PC-9 (cell line): ENCODE measurements at regions not wholly inside any gene's neighbourhood (a gene's known extent, or its start where the extent isn't known, plus 50 kb on each side); places are given as distances from the start of the nearest gene placed in this dataset.

Source experiments
- BruUV-seq: library from RNA; stranded (reverse); fragments of 400-500 nt; replicated peaks from 2 replicates; lab custom pipeline; 2021; lab: Mats Ljungman, UMichigan
- CTCF ChIA-PET: fragments of 300-600 bp; sonication (Branson Sonifier 250); formaldehyde crosslinking; loops from one replicate; lab custom pipeline; 2022; ENCODE audit warnings: antibody characterized with exemption; lab: Charles Lee
- POLR2A ChIA-PET: fragments of 300-600 bp; sonication (Branson Sonifier 250); formaldehyde crosslinking; loops from one replicate; lab custom pipeline; 2022; ENCODE audit warnings: antibody characterized with exemption; ENCODE audit not compliant: unreplicated experiment; lab: Charles Lee
- DNase-seq, 2 experiments: peaks; one replicate each; pipeline versions ENCODE4 v3.0.0 to v3.0.0-alpha.2; 2015 to 2022; ENCODE audit warnings: mixed read lengths in 1 of 2
- H2AFZ ChIP-seq: fragments of 200-600 bp; sonication (generic); 2 replicates; pipeline ENCODE4 v1.8.1; 2017; ENCODE audit warnings: antibody characterized with exemption
- H3F3A ChIP-seq: fragments of 200-600 bp; sonication (generic); 2 replicates; pipeline ENCODE4 v1.8.1; 2017; ENCODE audit warnings: antibody characterized with exemption, mild to moderate bottlenecking, low read depth; ENCODE audit not compliant: insufficient read depth
- H3K27ac ChIP-seq: fragments of 200-600 bp; sonication (generic); 2 replicates; pipeline ENCODE4 v1.6.1; 2016; ENCODE audit warnings: mixed run types
- H3K27me3 ChIP-seq: fragments of 200-600 bp; sonication (generic); 2 replicates; pipeline ENCODE4 v1.6.1; 2016; ENCODE audit warnings: low read depth, mixed run types; ENCODE audit not compliant: insufficient read depth
- H3K36me3 ChIP-seq: fragments of 200-600 bp; sonication (generic); 2 replicates; pipeline ENCODE4 v1.6.1; 2016; ENCODE audit warnings: low read depth, mixed run types
- H3K4me1 ChIP-seq: fragments of 200-600 bp; sonication (generic); replicated peaks from 2 replicates; pipeline ENCODE4 v1.6.1; 2016; ENCODE audit warnings: mixed run types; ENCODE audit not compliant: insufficient read depth
- H3K4me2 ChIP-seq: fragments of 200-600 bp; sonication (generic); 2 replicates; pipeline ENCODE4 v1.6.1; 2017; ENCODE audit warnings: mixed run types
- H3K4me3 ChIP-seq: fragments of 200-600 bp; sonication (generic); 2 replicates; pipeline ENCODE4 v1.6.1; 2016; ENCODE audit warnings: mixed run types
- H3K79me2 ChIP-seq: fragments of 200-600 bp; sonication (generic); 2 replicates; pipeline ENCODE4 v1.6.1; 2017; ENCODE audit warnings: low read depth, mixed run types
- H3K9me2 ChIP-seq: fragments of 200-600 bp; sonication (generic); 2 replicates; pipeline ENCODE4 v1.8.1; 2017; ENCODE audit warnings: mild to moderate bottlenecking; ENCODE audit not compliant: insufficient read depth
- H3K9me3 ChIP-seq: fragments of 200-600 bp; sonication (generic); 2 replicates; pipeline ENCODE4 v1.8.1; 2016; ENCODE audit warnings: low read depth; ENCODE audit not compliant: insufficient read depth
- H4K20me1 ChIP-seq: fragments of 200-600 bp; sonication (generic); 2 replicates; pipeline ENCODE4 v1.8.1; 2017; ENCODE audit not compliant: insufficient read depth
- EZH2 ChIP-seq: fragments of 200-600 bp; sonication (generic); IDR thresholded peaks from 2 replicates; pipeline ENCODE4 v1.8.0; 2017; ENCODE audit warnings: antibody characterized with exemption, low read depth
- intact Hi-C: fragments of 100-400 bp; cut with micrococcal nuclease; formaldehyde crosslinking; loops from one replicate; pipeline ENCODE4 v1.10.0; 2022; ENCODE audit not compliant: unreplicated experiment
- TF ChIP-seq, protein P1 (sequence below): fragments of 200-600 bp; sonication (generic); conservative IDR thresholded peaks from 2 replicates; pipeline ENCODE4 v1.6.1; 2017; ENCODE audit warnings: mixed run types, antibody characterized with exemption, mild to moderate bottlenecking, moderate library complexity

DNA sequence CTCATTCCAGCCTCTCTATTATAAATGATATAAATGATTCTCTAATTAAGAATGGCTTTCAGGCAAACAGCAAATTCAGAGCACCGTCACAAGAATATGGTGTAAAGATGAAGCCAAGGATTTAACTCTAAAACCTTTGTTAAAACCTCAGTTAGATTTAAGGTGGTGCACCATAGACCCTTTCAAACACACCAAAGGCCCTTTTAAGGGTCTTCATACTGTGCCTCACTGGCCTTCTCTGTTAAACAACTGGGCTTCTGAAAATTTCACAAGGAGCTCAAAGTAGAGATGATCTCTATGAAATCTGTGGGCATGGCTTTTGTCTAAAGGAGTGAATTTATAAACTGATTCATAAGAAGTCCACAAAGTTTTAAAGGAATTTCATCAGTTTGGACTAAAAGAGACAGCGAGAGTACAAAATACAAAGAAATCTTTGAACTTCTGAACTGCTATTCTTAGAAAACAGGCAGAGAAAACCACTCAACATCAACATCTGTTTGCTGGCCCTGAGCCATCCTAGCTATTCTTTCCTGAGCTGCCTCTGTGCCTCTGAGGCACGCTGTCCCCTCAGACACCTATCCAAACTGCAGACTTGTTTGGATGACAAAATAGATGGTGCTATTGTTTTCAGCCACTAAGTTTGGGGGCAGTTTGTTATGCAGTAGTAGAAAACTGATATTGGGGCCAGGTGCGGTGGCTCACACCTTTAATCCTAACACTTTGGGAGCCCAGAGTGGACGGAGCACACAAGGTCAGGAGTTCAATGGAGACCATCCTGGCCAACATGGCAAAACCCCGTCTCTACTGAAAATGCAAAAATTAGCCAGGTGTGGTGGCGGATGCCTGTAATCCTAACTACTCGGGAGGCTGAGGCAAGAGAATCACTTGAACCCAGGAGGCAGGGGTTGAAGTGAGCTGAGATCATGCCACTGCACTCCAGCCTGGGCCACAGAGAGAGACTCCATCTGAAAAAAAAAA lies 72.9 kb upstream of the MYCN start:
- Histone ChIP-seq H3K79me2 (no peaks in the 10 kb centered on the region), H3K36me3 (no peaks in the 10 kb centered on the region), H3K4me3 (no peak overlapping the region), H3F3A (no peaks in the 10 kb centered on the region), H3K27me3 (peaks cover 38% of the 10 kb centered on the region), H3K4me2 (no peak overlapping the region), H3K9me2 (no peaks in the 10 kb centered on the region), H3K27ac (no peak overlapping the region), H4K20me1 (no peaks in the 10 kb centered on the region), H3K9me3 (no peaks in the 10 kb centered on the region), H2AFZ (no peak overlapping the region), H3K4me1 (no peaks in the 10 kb centered on the region)
- no TSS peak for BruUV-seq
- no peak for DNase-seq
- ChIA-PET POLR2A (no interaction called here), CTCF (no interaction called here)
- TF ChIP-seq EZH2 = no peak
- TF ChIP-seq, protein P1, sequence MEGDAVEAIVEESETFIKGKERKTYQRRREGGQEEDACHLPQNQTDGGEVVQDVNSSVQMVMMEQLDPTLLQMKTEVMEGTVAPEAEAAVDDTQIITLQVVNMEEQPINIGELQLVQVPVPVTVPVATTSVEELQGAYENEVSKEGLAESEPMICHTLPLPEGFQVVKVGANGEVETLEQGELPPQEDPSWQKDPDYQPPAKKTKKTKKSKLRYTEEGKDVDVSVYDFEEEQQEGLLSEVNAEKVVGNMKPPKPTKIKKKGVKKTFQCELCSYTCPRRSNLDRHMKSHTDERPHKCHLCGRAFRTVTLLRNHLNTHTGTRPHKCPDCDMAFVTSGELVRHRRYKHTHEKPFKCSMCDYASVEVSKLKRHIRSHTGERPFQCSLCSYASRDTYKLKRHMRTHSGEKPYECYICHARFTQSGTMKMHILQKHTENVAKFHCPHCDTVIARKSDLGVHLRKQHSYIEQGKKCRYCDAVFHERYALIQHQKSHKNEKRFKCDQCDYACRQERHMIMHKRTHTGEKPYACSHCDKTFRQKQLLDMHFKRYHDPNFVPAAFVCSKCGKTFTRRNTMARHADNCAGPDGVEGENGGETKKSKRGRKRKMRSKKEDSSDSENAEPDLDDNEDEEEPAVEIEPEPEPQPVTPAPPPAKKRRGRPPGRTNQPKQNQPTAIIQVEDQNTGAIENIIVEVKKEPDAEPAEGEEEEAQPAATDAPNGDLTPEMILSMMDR = no peak
- intact Hi-C loops = no loop called here

GRCh38 chr2:15868186-15868585 lies 72.2 kb upstream of the MYCN start:
- Histone ChIP-seq H3K79me2 (no peaks in the 10 kb centered on the region), H3F3A (no peaks in the 10 kb centered on the region), H3K36me3 (no peaks in the 10 kb centered on the region), H3K4me1 (no peaks in the 10 kb centered on the region), H3K9me2 (no peaks in the 10 kb centered on the region), H3K4me3 (no peak overlapping the region), H4K20me1 (no peaks in the 10 kb centered on the region), H3K9me3 (no peaks in the 10 kb centered on the region), H3K27me3 (peaks cover 44% of the 10 kb centered on the region), H2AFZ (no peak overlapping the region), H3K4me2 (no peak overlapping the region), H3K27ac (no peak overlapping the region)
- ChIA-PET POLR2A (no interaction called here), CTCF (no interaction called here)
- TF ChIP-seq, protein P1 = no peak
- no peak for TF ChIP-seq EZH2
- DNase-seq = no peak
- BruUV-seq = no TSS peak
- intact Hi-C loops = no loop called here

DNA sequence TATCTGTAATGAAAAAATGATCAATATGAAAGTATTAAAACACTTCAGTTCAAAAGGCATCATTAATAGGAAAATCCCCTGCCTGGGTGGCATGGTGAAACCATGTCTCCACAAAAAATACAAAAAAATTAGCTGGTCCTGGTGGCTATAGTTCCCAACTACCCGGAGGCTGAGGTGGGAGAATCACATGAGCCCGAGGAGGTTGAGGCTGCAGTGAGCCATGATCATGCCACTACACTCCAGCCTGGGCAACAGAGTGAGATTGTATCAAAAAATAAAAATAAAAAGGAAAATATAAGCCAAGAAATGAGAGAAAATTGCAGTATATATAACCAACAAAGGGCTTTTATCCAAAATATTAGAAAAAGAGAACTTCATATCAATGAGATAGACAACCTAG lies 71.6 kb upstream of the MYCN start:
- Histone ChIP-seq H3K4me1 (no peaks in the 10 kb centered on the region), H4K20me1 (no peaks in the 10 kb centered on the region), H3K4me3 (no peak overlapping the region), H3K36me3 (no peaks in the 10 kb centered on the region), H3K79me2 (no peaks in the 10 kb centered on the region), H2AFZ (no peak overlapping the region), H3F3A (no peaks in the 10 kb centered on the region), H3K4me2 (no peak overlapping the region), H3K9me2 (no peaks in the 10 kb centered on the region), H3K9me3 (no peaks in the 10 kb centered on the region), H3K27ac (no peak overlapping the region), H3K27me3 (peaks cover 44% of the 10 kb centered on the region)
- no peak for DNase-seq
- TF ChIP-seq, protein P1 = no peak
- TF ChIP-seq EZH2 = no peak
- BruUV-seq = no TSS peak
- intact Hi-C loops = no loop called here
- CTCF ChIA-PET = no interaction called here
- POLR2A ChIA-PET = no interaction called here
